ENCODE measurements at regions not wholly inside any gene's neighbourhood (a gene's known extent, or its start where the extent isn't known, plus 50 kb on each side); places are given as distances from the start of the nearest gene placed in this dataset.

GRCh38 chr11:127490896-127491295 is 490.3 kb upstream of the KIRREL3 start:
- TF ChIP-seq EZH2phosphoT487 (IDR thresholded peaks at IDR 0.05; ENCODE audit: low read depth) (no peak), CTCF (IDR thresholded peaks at IDR 0.05; ENCODE audit: low read depth, low read length) (no peak)

Data from OCI-LY3 (cell line).